ENCODE measurements at regions not wholly inside any gene's neighbourhood (a gene's known extent, or its start where the extent isn't known, plus 50 kb on each side); places are given as distances from the start of the nearest gene placed in this dataset.

- Histone ChIP-seq H3K9ac (ENCODE audit: low read length) (no peak overlapping the region), H3K4ac (ENCODE audit: low read depth in 1 of 2, low read length in 2 of 2) (no peak overlapping the region), H4K8ac (ENCODE audit: low read length) (no peak overlapping the region), H3K9me3 (ENCODE audit: control insufficient read depth, low read length) (peaks cover 23% of the 10 kb centered on the region), H3K14ac (ENCODE audit: low read length in 2 of 2) (no peak overlapping the region), H3K4me1 (ENCODE audit: control insufficient read depth, insufficient read depth, low read depth, low read length) (no peaks in the 10 kb centered on the region), H2AK5ac (ENCODE audit: low read length, severe bottlenecking) (no peak overlapping the region), H3K4me3 (ENCODE audit: insufficient read depth in 1 of 2, low read depth in 1 of 2, low read length in 2 of 2) (no peak overlapping the region), H3K27me3 (ENCODE audit: control insufficient read depth in 1 of 2, insufficient read depth in 1 of 2, low read length in 2 of 2) (no peaks in the 10 kb centered on the region), H2BK15ac (ENCODE audit: low read depth, poor library complexity, severe bottlenecking) (no peak overlapping the region), H3K23ac (ENCODE audit: low read length in 2 of 2) (no peak overlapping the region), H2BK120ac (ENCODE audit: low read depth, low read length) (no peak overlapping the region), H3K79me1 (replicated peaks; ENCODE audit: low read length, poor library complexity, severe bottlenecking) (no peaks in the 10 kb centered on the region), H2BK12ac (ENCODE audit: low read length in 2 of 2) (no peak overlapping the region), H3K18ac (ENCODE audit: low read depth in 1 of 2, low read length in 2 of 2) (no peak overlapping the region), H2AFZ (ENCODE audit: low read depth, low read length) (no peak overlapping the region), H3K27ac (ENCODE audit: low read length, poor library complexity, severe bottlenecking) (no peak overlapping the region), H3K4me2 (ENCODE audit: low read length, poor library complexity, severe bottlenecking) (no peak overlapping the region), H4K91ac (ENCODE audit: low read length) (no peak overlapping the region), H3K36me3 (ENCODE audit: control insufficient read depth in 1 of 2, insufficient read depth in 2 of 2, low read depth in 1 of 2, low read length in 2 of 2) (no peaks in the 10 kb centered on the region), H2BK5ac (ENCODE audit: low read depth, low read length, poor library complexity, severe bottlenecking) (no peak overlapping the region)
- 23% methylated on average over 1 of the region's 1 CpG for WGBS
- DNase-seq, result peak; percentile 86
Measured at GRCh38 chr1:80258659-80259058, 1252.1 kb upstream of the ADGRL4 start.

- no peak overlapping the region for H4K8ac ChIP-seq (ENCODE audit: low read length)
- no peak overlapping the region for H2BK12ac ChIP-seq (ENCODE audit: low read length in 2 of 2)
- no peaks in the 10 kb centered on the region for H3K79me1 ChIP-seq (replicated peaks; ENCODE audit: low read length, poor library complexity, severe bottlenecking)
- H3K14ac ChIP-seq (ENCODE audit: low read length in 2 of 2), result no peak overlapping the region
- H3K4ac ChIP-seq (ENCODE audit: low read depth in 1 of 2, low read length in 2 of 2), result no peak overlapping the region
- 100% methylated on average over 1 of the region's 1 CpG for WGBS
- no peaks in the 10 kb centered on the region for H3K27me3 ChIP-seq (ENCODE audit: control insufficient read depth in 1 of 2, insufficient read depth in 1 of 2, low read length in 2 of 2)
- no peak overlapping the region for H2BK15ac ChIP-seq (ENCODE audit: low read depth, poor library complexity, severe bottlenecking)
- no peak overlapping the region for H3K27ac ChIP-seq (ENCODE audit: low read length, poor library complexity, severe bottlenecking)
- H2AFZ ChIP-seq (ENCODE audit: low read depth, low read length), result no peak overlapping the region
- H3K18ac ChIP-seq (ENCODE audit: low read depth in 1 of 2, low read length in 2 of 2), result no peak overlapping the region
- no peak overlapping the region for H2BK120ac ChIP-seq (ENCODE audit: low read depth, low read length)
- H2BK5ac ChIP-seq (ENCODE audit: low read depth, low read length, poor library complexity, severe bottlenecking), result no peak overlapping the region
- peak; percentile 11 for DNase-seq
- H3K23ac ChIP-seq (ENCODE audit: low read length in 2 of 2), result no peak overlapping the region
- H3K4me2 ChIP-seq (ENCODE audit: low read length, poor library complexity, severe bottlenecking), result no peak overlapping the region
- no peaks in the 10 kb centered on the region for H3K9me3 ChIP-seq (ENCODE audit: control insufficient read depth, low read length)
- H3K36me3 ChIP-seq (ENCODE audit: control insufficient read depth in 1 of 2, insufficient read depth in 2 of 2, low read depth in 1 of 2, low read length in 2 of 2), result no peaks in the 10 kb centered on the region
- no peak overlapping the region for H3K4me3 ChIP-seq (ENCODE audit: insufficient read depth in 1 of 2, low read depth in 1 of 2, low read length in 2 of 2)
- H2AK5ac ChIP-seq (ENCODE audit: low read length, severe bottlenecking), result no peak overlapping the region
- H3K9ac ChIP-seq (ENCODE audit: low read length), result no peak overlapping the region
- H3K4me1 ChIP-seq (ENCODE audit: control insufficient read depth, insufficient read depth, low read depth, low read length), result no peaks in the 10 kb centered on the region
- H4K91ac ChIP-seq (ENCODE audit: low read length), result no peak overlapping the region
Measured at GRCh38 chr1:80251591-80251990, 1245.1 kb upstream of the ADGRL4 start.

- Histone ChIP-seq H2AFZ (ENCODE audit: low read depth, low read length) (no peak overlapping the region), H4K8ac (ENCODE audit: low read length) (no peak overlapping the region), H3K79me1 (replicated peaks; ENCODE audit: low read length, poor library complexity, severe bottlenecking) (no peaks in the 10 kb centered on the region), H3K4me3 (ENCODE audit: insufficient read depth in 1 of 2, low read depth in 1 of 2, low read length in 2 of 2) (no peak overlapping the region), H3K18ac (ENCODE audit: low read depth in 1 of 2, low read length in 2 of 2) (no peak overlapping the region), H3K27ac (ENCODE audit: low read length, poor library complexity, severe bottlenecking) (no peak overlapping the region), H3K23ac (ENCODE audit: low read length in 2 of 2) (no peak overlapping the region), H3K27me3 (ENCODE audit: control insufficient read depth in 1 of 2, insufficient read depth in 1 of 2, low read length in 2 of 2) (no peaks in the 10 kb centered on the region), H2BK5ac (ENCODE audit: low read depth, low read length, poor library complexity, severe bottlenecking) (no peak overlapping the region), H3K4ac (ENCODE audit: low read depth in 1 of 2, low read length in 2 of 2) (no peak overlapping the region), H2BK15ac (ENCODE audit: low read depth, poor library complexity, severe bottlenecking) (no peak overlapping the region), H2BK12ac (ENCODE audit: low read length in 2 of 2) (no peak overlapping the region), H3K36me3 (ENCODE audit: control insufficient read depth in 1 of 2, insufficient read depth in 2 of 2, low read depth in 1 of 2, low read length in 2 of 2) (no peaks in the 10 kb centered on the region), H3K4me1 (ENCODE audit: control insufficient read depth, insufficient read depth, low read depth, low read length) (no peaks in the 10 kb centered on the region), H3K9ac (ENCODE audit: low read length) (no peak overlapping the region), H3K9me3 (ENCODE audit: control insufficient read depth, low read length) (no peaks in the 10 kb centered on the region), H3K14ac (ENCODE audit: low read length in 2 of 2) (no peak overlapping the region), H3K4me2 (ENCODE audit: low read length, poor library complexity, severe bottlenecking) (no peak overlapping the region), H4K91ac (ENCODE audit: low read length) (no peak overlapping the region), H2BK120ac (ENCODE audit: low read depth, low read length) (no peak overlapping the region), H2AK5ac (ENCODE audit: low read length, severe bottlenecking) (no peak overlapping the region)
- DNase-seq, result no peak
Measured at GRCh38 chr1:80251171-80251570, 1244.6 kb upstream of the ADGRL4 start.

- no peak overlapping the region for H3K4me3 ChIP-seq (ENCODE audit: insufficient read depth in 1 of 2, low read depth in 1 of 2, low read length in 2 of 2)
- no peak overlapping the region for H4K91ac ChIP-seq (ENCODE audit: low read length)
- H3K9me3 ChIP-seq (ENCODE audit: control insufficient read depth, low read length), result no peaks in the 10 kb centered on the region
- H3K9ac ChIP-seq (ENCODE audit: low read length), result no peak overlapping the region
- H3K23ac ChIP-seq (ENCODE audit: low read length in 2 of 2), result no peak overlapping the region
- DNase-seq, result no peak
- H3K36me3 ChIP-seq (ENCODE audit: control insufficient read depth in 1 of 2, insufficient read depth in 2 of 2, low read depth in 1 of 2, low read length in 2 of 2), result no peaks in the 10 kb centered on the region
- H4K8ac ChIP-seq (ENCODE audit: low read length), result no peak overlapping the region
- no peak overlapping the region for H2BK12ac ChIP-seq (ENCODE audit: low read length in 2 of 2)
- no peak overlapping the region for H3K18ac ChIP-seq (ENCODE audit: low read depth in 1 of 2, low read length in 2 of 2)
- no peak overlapping the region for H2BK120ac ChIP-seq (ENCODE audit: low read depth, low read length)
- H3K79me1 ChIP-seq (replicated peaks; ENCODE audit: low read length, poor library complexity, severe bottlenecking), result no peaks in the 10 kb centered on the region
- WGBS, result 100% methylated on average over 2 of the region's 3 CpGs
- H3K27ac ChIP-seq (ENCODE audit: low read length, poor library complexity, severe bottlenecking), result no peak overlapping the region
- H2AK5ac ChIP-seq (ENCODE audit: low read length, severe bottlenecking), result no peak overlapping the region
- H2AFZ ChIP-seq (ENCODE audit: low read depth, low read length), result no peak overlapping the region
- H2BK5ac ChIP-seq (ENCODE audit: low read depth, low read length, poor library complexity, severe bottlenecking), result no peak overlapping the region
- no peak overlapping the region for H3K4ac ChIP-seq (ENCODE audit: low read depth in 1 of 2, low read length in 2 of 2)
- H2BK15ac ChIP-seq (ENCODE audit: low read depth, poor library complexity, severe bottlenecking), result no peak overlapping the region
- no peak overlapping the region for H3K4me2 ChIP-seq (ENCODE audit: low read length, poor library complexity, severe bottlenecking)
- no peaks in the 10 kb centered on the region for H3K27me3 ChIP-seq (ENCODE audit: control insufficient read depth in 1 of 2, insufficient read depth in 1 of 2, low read length in 2 of 2)
- H3K14ac ChIP-seq (ENCODE audit: low read length in 2 of 2), result no peak overlapping the region
- H3K4me1 ChIP-seq (ENCODE audit: control insufficient read depth, insufficient read depth, low read depth, low read length), result no peaks in the 10 kb centered on the region
Measured at GRCh38 chr1:80250573-80251168, 1244.1 kb upstream of the ADGRL4 start.

Measured in mesenchymal stem cell (in vitro differentiated cells and primary cell).